Keratinocyte (primary cell): ENCODE measurements at regions not wholly inside any gene's neighbourhood (a gene's known extent, or its start where the extent isn't known, plus 50 kb on each side); places are given as distances from the start of the nearest gene placed in this dataset.

Experiments used
- DNase-seq: peaks from one replicate; pipeline ENCODE4 v3.0.0-alpha.2; 2011; ENCODE audit warnings: low read depth, missing footprints, low spot score
- FAIRE-seq: peaks from 2 replicates; lab custom pipeline; 2011; peaks lifted over from hg19 to GRCh38; lab: Jason Lieb, UNC
- H2AFZ ChIP-seq: 2 replicates; pipeline ENCODE4 v1.6.0; 2012; ENCODE audit warnings: low read length, control low read depth, inconsistent platforms; ENCODE audit not compliant: control insufficient read depth
- H3K27ac ChIP-seq: 2 replicates; pipeline ENCODE4 v1.5.1; 2011; ENCODE audit warnings: low read length; ENCODE audit not compliant: control insufficient read depth, insufficient read depth
- H3K27me3 ChIP-seq: 3 replicates; pipeline ENCODE4 v1.6.0; 2011; ENCODE audit warnings: low read length; ENCODE audit not compliant: control insufficient read depth, insufficient read depth; ENCODE audit errors: extremely low read depth
- H3K36me3 ChIP-seq, 2 experiments: 2 replicates in 1 of 2; 3 replicates in 1 of 2; pipeline ENCODE4 v1.5.1; 2011; ENCODE audit warnings: low read length in 2 of 2, mild to moderate bottlenecking in 1 of 2; ENCODE audit not compliant: control insufficient read depth in 2 of 2, insufficient read depth in 2 of 2; ENCODE audit errors: extremely low read depth in 1 of 2
- H3K4me1 ChIP-seq: 3 replicates; pipeline ENCODE4 v1.5.1; 2011; ENCODE audit warnings: low read length; ENCODE audit not compliant: control insufficient read depth, insufficient read depth; ENCODE audit errors: extremely low read depth
- H3K4me2 ChIP-seq: 3 replicates; pipeline ENCODE4 v1.6.0; 2011; ENCODE audit warnings: low read depth, low read length; ENCODE audit not compliant: control insufficient read depth, insufficient read depth; ENCODE audit errors: extremely low read depth
- H3K4me3 ChIP-seq, 3 experiments: fragments of 200-600 bp in 1 of 3; sonication (generic) in 1 of 3; 2 replicates in 2 of 3; 3 replicates in 1 of 3; pipeline ENCODE4 v1.5.1; 2011 to 2016; ENCODE audit warnings: low read length in 3 of 3, mild to moderate bottlenecking in 3 of 3, control low read depth in 2 of 3, inconsistent platforms in 1 of 3, low read depth in 1 of 3, mixed read lengths in 1 of 3, mixed run types in 1 of 3, moderate library complexity in 1 of 3; ENCODE audit not compliant: control insufficient read depth in 2 of 3, insufficient read depth in 2 of 3; ENCODE audit errors: extremely low read depth in 1 of 3
- H3K79me2 ChIP-seq: 2 replicates; pipeline ENCODE4 v1.6.0; 2012; ENCODE audit warnings: low read length; ENCODE audit not compliant: control insufficient read depth, insufficient read depth
- H3K9ac ChIP-seq: 3 replicates; pipeline ENCODE4 v1.6.0; 2011; ENCODE audit warnings: low read length; ENCODE audit not compliant: control insufficient read depth, insufficient read depth; ENCODE audit errors: extremely low read depth
- H3K9me1 ChIP-seq: 3 replicates; pipeline ENCODE4 v1.6.0; 2011; ENCODE audit warnings: low read length; ENCODE audit not compliant: control insufficient read depth, insufficient read depth; ENCODE audit errors: extremely low read depth
- H3K9me3 ChIP-seq: 2 replicates; pipeline ENCODE4 v1.5.1; 2012; ENCODE audit warnings: low read depth, low read length; ENCODE audit not compliant: control insufficient read depth
- H4K20me1 ChIP-seq: 3 replicates; pipeline ENCODE4 v1.6.0; 2011; ENCODE audit warnings: low read length; ENCODE audit not compliant: control insufficient read depth, insufficient read depth; ENCODE audit errors: extremely low read depth
- CTCF ChIP-seq, 3 experiments: IDR thresholded peaks in 1 of 3; conservative IDR thresholded peaks in 1 of 3; optimal IDR thresholded peaks in 1 of 3; 2 replicates in 2 of 3; 3 replicates in 1 of 3; pipeline versions ENCODE3 to v1.5.1; 2011; ENCODE audit warnings: low read length in 3 of 3, mild to moderate bottlenecking in 3 of 3, moderate library complexity in 2 of 3, control low read depth in 1 of 3, inconsistent platforms in 1 of 3; ENCODE audit not compliant: insufficient read depth in 2 of 3; ENCODE audit errors: extremely low read depth in 1 of 3
- EZH2 ChIP-seq: IDR thresholded peaks from one replicate; pipeline ENCODE4 v1.6.1; 2012; ENCODE audit warnings: inconsistent platforms, mild to moderate bottlenecking, low read length, moderate library complexity
- dilution Hi-C: fragments of 300-500 bp; cut with MboI; formaldehyde crosslinking; loops from one replicate; pipeline ENCODE4 v1.7.0; 2020; ENCODE audit warnings: low sequenced_read_pairs; ENCODE audit not compliant: extremely low pct_ligation_motif_present

- no peak overlapping the region for H3K9ac ChIP-seq
- H2AFZ ChIP-seq = no peak overlapping the region
- H3K9me3 ChIP-seq = no peaks in the 10 kb centered on the region
- no peak for TF ChIP-seq CTCF (optimal IDR thresholded peaks at IDR 0.05 in 1 of 3, IDR thresholded peaks at IDR 0.05 in 1 of 3, conservative IDR thresholded peaks at IDR 0.05 in 1 of 3; ENCODE audit: extremely low read depth in 1 of 3, insufficient read depth in 2 of 3, low read length in 3 of 3)
- no peak for TF ChIP-seq EZH2
- H3K36me3 ChIP-seq = no peaks in the 10 kb centered on the region
- no peak for FAIRE-seq
- dilution Hi-C loops = no loop called here
- H4K20me1 ChIP-seq = no peaks in the 10 kb centered on the region
- no peaks in the 10 kb centered on the region for H3K79me2 ChIP-seq
- no peak overlapping the region for H3K4me2 ChIP-seq
- no peak for DNase-seq
- no peaks in the 10 kb centered on the region for H3K27me3 ChIP-seq
- H3K4me3 ChIP-seq = no peak overlapping the region
- no peak overlapping the region for H3K27ac ChIP-seq
- H3K9me1 ChIP-seq = no peaks in the 10 kb centered on the region
- H3K4me1 ChIP-seq = no peaks in the 10 kb centered on the region
Measured at GRCh38 chr5:82593481-82593880, 315.3 kb upstream of the RPS23 start.

GRCh38 chr5:82591021-82591515, 312.9 kb upstream of the RPS23 start:
- H3K36me3 ChIP-seq = no peaks in the 10 kb centered on the region
- dilution Hi-C loops = no loop called here
- H3K27me3 ChIP-seq = no peaks in the 10 kb centered on the region
- H2AFZ ChIP-seq = no peak overlapping the region
- DNase-seq (no peak), FAIRE-seq (no peak)
- H3K9ac ChIP-seq = no peak overlapping the region
- no peak overlapping the region for H3K4me2 ChIP-seq
- H3K9me1 ChIP-seq = no peaks in the 10 kb centered on the region
- no peaks in the 10 kb centered on the region for H3K79me2 ChIP-seq
- no peaks in the 10 kb centered on the region for H3K9me3 ChIP-seq
- no peaks in the 10 kb centered on the region for H3K4me1 ChIP-seq
- no peaks in the 10 kb centered on the region for H4K20me1 ChIP-seq
- TF ChIP-seq CTCF (optimal IDR thresholded peaks at IDR 0.05 in 1 of 3, IDR thresholded peaks at IDR 0.05 in 1 of 3, conservative IDR thresholded peaks at IDR 0.05 in 1 of 3; ENCODE audit: extremely low read depth in 1 of 3, insufficient read depth in 2 of 3, low read length in 3 of 3) (no peak), EZH2 (no peak)
- no peak overlapping the region for H3K27ac ChIP-seq
- H3K4me3 ChIP-seq = no peak overlapping the region
